Osteocyte (in vitro differentiated cells): ENCODE measurements at regions not wholly inside any gene's neighbourhood (a gene's known extent, or its start where the extent isn't known, plus 50 kb on each side); places are given as distances from the start of the nearest gene placed in this dataset.

ENCODE experiments used
- DNase-seq: peaks from one replicate; pipeline ENCODE4 v3.0.0; 2021; ENCODE audit warnings: mixed read lengths; ENCODE audit not compliant: unreplicated experiment; ENCODE audit errors: extremely low spot score
- H3K27ac Mint-ChIP-seq: one replicate; pipeline ENCODE4 v1.8.0; 2021; ENCODE audit warnings: mild to moderate bottlenecking, mixed read lengths; ENCODE audit not compliant: unreplicated experiment
- H3K27me3 Mint-ChIP-seq: one replicate; pipeline ENCODE4 v1.8.0; 2021; ENCODE audit warnings: mixed read lengths; ENCODE audit not compliant: unreplicated experiment
- H3K36me3 Mint-ChIP-seq: one replicate; pipeline ENCODE4 v1.8.0; 2021; ENCODE audit warnings: mixed read lengths; ENCODE audit not compliant: unreplicated experiment
- H3K4me1 Mint-ChIP-seq: one replicate; pipeline ENCODE4 v1.8.0; 2021; ENCODE audit warnings: mixed read lengths; ENCODE audit not compliant: unreplicated experiment
- H3K4me3 Mint-ChIP-seq: one replicate; pipeline ENCODE4 v1.8.0; 2021; ENCODE audit warnings: mild to moderate bottlenecking, moderate library complexity, mixed read lengths; ENCODE audit not compliant: unreplicated experiment
- H3K9me3 Mint-ChIP-seq: one replicate; pipeline ENCODE4 v1.8.0; 2021; ENCODE audit warnings: mixed read lengths; ENCODE audit not compliant: unreplicated experiment
- CTCF ChIP-seq: fragments of 200-600 bp; sonication (generic); IDR thresholded peaks from 2 replicates; pipeline ENCODE4 v1.5.0; 2021; ENCODE audit warnings: antibody characterized with exemption, mild to moderate bottlenecking, moderate library complexity

- DNase-seq: no peak
- H3K27me3 Mint-ChIP-seq: peaks cover 3% of the 10 kb centered on the region
- no peaks in the 10 kb centered on the region for H3K36me3 Mint-ChIP-seq
- no peak overlapping the region for H3K4me3 Mint-ChIP-seq
- no peak overlapping the region for H3K27ac Mint-ChIP-seq
- TF ChIP-seq CTCF: no peak
- peaks cover 18% of the 10 kb centered on the region for H3K4me1 Mint-ChIP-seq
- H3K9me3 Mint-ChIP-seq: no peaks in the 10 kb centered on the region
Observed at GRCh38 chr15:47291767-47292166, 425.5 kb upstream of the SEMA6D start.

- H3K27me3 Mint-ChIP-seq: peaks cover 3% of the 10 kb centered on the region
- H3K4me1 Mint-ChIP-seq: peaks cover 18% of the 10 kb centered on the region
- H3K4me3 Mint-ChIP-seq: no peak overlapping the region
- DNase-seq: no peak
- no peaks in the 10 kb centered on the region for H3K9me3 Mint-ChIP-seq
- no peak for TF ChIP-seq CTCF
- no peak overlapping the region for H3K27ac Mint-ChIP-seq
- no peaks in the 10 kb centered on the region for H3K36me3 Mint-ChIP-seq
Observed at GRCh38 chr15:47292638-47293190, 424.6 kb upstream of the SEMA6D start.

- Mint-ChIP-seq H3K4me1 (peaks cover 18% of the 10 kb centered on the region), H3K27ac (no peak overlapping the region), H3K9me3 (no peaks in the 10 kb centered on the region), H3K27me3 (peaks cover 3% of the 10 kb centered on the region), H3K36me3 (no peaks in the 10 kb centered on the region), H3K4me3 (no peak overlapping the region)
- no peak for DNase-seq
- no peak for TF ChIP-seq CTCF
Observed at GRCh38 chr15:47293466-47294162, 423.7 kb upstream of the SEMA6D start.

GRCh38 chr15:47294765-47295259 lies 422.5 kb upstream of the SEMA6D start:
- no peak overlapping the region for H3K27ac Mint-ChIP-seq
- no peak for DNase-seq
- no peaks in the 10 kb centered on the region for H3K9me3 Mint-ChIP-seq

More at GRCh38 chr15:47294765-47295259, 422.5 kb upstream of the SEMA6D start:
- H3K36me3 Mint-ChIP-seq: no peaks in the 10 kb centered on the region
- no peak overlapping the region for H3K4me3 Mint-ChIP-seq
- H3K4me1 Mint-ChIP-seq: peaks cover 18% of the 10 kb centered on the region
- peaks cover 3% of the 10 kb centered on the region for H3K27me3 Mint-ChIP-seq
- TF ChIP-seq CTCF: no peak
